COLO668 (cell line): ENCODE measurements at regions not wholly inside any gene's neighbourhood (a gene's known extent, or its start where the extent isn't known, plus 50 kb on each side); places are given as distances from the start of the nearest gene placed in this dataset.
"Not testable (repeated sequence)": the region's sequence is repeated elsewhere in the genome, so short reads cannot be mapped to it uniquely, and the experiment has no call there.

Experiments
- DNase-seq: peaks from one replicate; lab custom pipeline; 2025; ENCODE audit not compliant: unreplicated experiment; lab: John Stamatoyannopoulos, UW

DNA sequence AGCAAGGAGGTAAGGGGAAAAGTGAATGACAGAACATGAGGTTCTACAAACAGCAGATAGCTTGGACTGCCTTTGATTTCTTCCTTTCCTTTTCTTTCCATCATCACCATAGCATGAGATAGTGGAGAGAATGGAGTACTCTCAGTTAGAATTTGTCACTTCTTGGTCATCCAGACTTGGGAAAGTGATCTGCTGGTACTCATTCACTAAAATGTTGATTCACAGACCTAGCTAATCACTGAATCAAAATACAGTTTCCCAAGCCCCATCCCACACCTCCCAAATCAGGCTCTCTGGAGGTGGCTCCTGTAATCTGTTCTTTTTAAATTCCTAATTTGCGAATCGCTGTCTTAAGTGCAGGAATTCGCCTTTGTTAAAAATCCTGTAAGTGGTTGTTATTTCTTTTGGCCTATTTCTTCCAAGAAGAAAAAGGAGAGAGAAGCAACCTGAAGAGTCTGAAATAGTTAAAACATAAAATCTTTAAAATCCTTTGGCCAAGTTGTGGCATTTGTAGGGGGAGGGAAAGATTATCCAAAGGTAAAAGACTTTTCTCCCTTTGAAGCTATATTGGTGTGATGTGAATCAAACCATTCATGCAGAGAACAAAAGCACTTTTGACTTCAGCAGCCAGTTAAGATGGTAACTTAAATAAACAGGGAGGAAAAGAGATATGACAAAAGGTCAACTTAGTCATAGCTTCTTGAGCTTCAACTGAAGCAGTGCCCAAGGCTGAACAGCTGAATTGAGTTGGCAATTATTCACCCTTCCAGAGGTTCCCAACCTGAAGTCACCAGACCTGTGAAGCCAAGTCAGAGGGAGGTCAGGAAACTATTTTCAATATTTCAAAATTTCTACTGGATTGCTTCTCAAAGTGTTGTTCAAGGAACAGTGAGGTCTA, 255.1 kb upstream of the KRR1 start:
- DNase-seq: no peak

DNA sequence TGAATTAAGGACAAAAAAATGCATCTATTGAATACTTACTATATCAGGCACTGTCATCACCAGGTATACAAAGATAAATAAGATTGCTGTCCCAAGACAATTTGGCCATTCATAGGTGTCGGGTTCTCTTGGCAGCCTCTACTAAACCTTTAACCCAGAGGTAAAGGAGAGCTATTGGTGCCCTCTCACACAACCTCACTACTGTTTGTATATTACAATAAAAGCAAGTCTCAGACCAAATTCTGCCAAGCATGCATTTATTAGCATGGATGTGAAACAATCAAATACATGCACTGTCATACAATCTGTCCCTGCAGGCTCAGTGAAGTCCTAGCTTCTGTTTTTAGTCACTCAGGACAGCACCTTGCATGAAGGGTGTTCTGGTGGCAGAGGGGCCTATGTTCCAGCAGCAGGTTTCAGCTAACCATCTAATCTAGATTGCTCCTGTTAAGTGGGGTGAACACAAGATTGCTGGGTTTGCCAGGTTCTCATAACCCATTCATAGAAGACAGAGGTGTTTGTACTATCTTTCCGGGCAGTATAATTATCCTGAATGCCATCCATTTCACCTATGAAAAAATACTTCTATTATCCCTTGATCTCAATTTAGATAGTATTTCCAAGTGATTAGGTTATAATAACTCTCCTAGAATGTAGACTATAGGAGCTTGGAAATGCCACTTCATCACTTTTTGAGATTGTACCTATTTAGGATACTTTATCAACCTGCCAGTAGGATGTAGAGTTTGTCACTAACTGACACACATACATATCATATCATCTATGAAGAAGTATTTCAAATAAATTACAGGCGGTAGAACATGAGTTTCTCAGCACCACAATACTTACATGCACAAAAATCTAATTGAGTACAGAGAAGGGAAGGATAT, 254.0 kb upstream of the KRR1 start:
- no peak for DNase-seq

DNA sequence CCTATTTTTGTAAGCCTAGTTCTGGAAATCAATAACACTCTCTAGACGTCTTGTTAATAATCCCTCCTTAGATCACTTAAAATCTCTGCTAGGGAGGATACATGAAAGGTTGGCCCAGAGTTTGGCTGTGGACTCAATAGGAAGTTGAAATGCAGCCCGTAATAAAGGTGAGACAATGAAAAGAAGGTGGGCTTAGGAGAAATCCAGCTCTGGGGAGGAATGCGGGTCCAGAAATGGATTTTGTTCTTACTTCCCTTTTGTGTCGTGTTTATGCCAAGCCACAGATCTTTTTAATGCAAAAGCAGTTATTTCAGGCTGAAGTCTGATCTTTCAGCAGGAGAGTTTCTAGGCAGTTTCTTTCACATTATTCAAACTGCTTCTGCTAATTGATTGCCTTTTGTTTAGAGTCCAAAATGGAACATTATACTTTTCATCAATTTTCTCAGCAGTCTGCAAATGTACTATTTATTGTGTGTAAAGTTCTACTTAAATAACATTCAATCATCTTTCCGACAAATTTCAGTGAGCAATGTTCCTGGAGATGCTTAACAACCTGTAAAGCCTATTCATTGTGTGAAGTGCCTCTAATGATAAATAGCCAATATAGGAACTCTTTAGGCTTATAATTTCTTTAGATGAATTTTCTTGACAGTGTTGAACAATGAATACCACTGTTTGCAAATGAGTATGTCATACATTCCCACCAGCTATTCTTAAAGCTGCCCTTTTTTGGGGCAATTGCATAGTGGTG, 252.9 kb upstream of the KRR1 start:
- DNase-seq: no peak

DNA sequence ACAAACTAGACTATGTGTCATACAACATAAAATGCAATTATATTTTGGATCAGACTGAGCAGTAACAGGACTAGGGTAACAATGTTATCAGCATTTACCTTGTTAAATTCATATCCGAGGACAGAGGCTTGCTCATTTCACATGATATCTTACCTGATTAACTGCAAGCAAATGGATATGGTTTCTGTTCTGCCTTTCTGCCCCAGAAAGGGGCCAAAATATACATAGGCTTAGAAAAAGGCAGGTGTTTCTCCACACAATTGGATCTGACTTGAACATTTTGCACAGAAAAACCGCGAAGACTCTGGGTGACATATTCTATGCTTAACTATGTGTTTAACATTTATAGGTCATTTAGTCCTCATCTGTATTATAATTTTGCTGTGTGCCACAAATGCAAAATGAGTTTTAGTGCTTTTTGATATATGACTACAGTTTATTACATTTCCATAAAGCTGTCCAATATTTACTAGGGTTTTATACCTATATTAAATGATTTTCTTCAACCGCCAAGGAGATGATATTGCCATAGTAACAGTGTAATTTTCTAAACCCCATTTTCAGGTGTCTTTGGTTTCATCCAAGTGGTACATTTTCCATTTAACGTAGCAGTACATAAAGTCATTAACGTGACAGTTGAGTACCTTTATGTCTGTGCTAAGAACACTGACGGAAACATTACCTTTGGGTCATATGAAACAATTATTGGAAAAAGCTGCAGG, 249.3 kb upstream of the KRR1 start:
- DNase-seq: no peak

DNA sequence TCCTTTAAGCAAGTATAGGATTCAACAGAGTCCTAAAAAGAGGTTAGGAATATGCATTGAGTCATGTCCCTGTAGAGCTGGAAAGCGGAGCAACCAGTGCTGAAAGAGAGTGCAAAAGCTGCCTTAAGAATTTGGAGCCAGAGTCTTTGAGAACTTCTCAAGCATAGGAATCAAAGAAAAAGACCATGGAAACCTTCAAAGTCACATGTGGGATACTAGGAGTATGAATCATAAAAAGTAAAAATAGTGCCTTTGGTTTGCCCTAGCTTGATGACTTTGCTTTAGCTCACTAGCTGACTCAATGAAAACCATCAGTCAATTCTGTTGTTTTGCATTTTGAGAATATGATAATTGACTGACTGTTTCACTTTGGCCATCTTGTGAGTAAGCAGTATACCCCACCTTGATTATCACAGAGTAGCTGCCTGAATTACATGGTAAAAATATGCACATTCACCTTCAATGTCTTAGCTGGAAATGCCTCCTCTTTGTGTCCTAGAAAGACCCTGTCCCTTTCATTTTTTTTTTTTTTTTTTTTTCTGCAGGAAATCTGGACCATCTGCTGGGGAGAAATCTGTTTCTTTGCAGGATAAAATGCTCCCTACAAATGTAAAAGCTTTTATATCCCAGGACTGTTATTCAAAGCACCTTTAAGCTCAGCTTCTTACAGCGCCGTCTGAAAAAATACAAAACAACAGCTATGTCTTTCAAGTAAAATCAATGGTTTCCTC, 248.6 kb upstream of the KRR1 start:
- no peak for DNase-seq

DNA sequence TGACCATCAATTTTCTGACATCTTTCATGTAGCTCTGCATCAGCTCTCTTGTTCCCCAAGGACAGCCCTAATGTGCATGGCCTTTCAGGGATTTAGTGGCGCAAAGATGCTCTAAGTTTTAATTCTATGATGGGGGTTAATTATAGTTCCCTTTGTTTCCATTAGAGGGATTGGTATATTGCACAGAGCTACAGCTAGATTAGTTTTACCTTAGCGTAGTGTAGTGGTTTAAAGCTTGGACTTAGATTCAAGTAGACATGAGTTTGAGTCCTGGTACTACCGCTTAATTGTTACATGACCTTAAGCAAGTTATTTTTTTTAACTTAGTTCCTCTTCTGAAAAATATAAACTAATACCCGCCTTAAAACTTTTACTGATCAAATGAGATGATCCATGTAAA, 247.8 kb upstream of the KRR1 start:
- no peak for DNase-seq

DNA sequence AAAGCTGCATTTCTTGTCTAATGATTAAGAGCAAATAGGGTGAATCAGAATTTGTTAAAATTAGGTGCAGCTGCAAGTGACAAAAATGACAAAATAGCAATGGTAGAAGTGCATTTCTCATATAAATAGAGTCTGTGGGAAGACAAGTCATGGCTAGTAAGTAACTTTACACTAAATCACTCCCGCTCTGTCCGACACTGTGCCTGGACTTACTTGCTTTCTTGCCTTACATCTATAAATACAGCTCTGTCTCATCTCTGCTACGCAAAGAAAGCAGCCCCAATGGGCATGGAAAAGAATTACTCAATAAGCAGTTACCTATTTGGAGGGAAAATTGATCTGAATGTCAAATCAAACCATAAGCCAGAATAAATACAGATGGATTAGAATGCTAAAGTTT, 245.4 kb upstream of the KRR1 start:
- no peak for DNase-seq

DNA sequence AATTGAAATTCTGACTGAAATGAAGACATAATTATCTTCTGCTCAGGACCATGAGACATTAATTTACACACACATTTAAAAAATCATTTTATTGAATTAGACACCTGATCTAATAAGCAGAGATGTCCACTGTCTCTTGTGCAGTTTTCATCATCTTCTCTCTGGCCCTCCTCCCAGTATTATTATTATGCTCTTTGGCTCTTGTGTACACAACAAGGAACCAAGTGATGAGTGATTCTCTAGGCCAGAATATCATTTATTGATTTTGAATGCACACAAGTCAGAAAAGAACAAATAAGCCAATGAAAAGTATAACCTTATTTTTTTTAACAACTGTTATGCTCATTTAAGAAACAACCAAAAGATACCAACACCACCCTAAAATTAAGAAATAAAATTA, 244.7 kb upstream of the KRR1 start:
- no peak for DNase-seq

DNA sequence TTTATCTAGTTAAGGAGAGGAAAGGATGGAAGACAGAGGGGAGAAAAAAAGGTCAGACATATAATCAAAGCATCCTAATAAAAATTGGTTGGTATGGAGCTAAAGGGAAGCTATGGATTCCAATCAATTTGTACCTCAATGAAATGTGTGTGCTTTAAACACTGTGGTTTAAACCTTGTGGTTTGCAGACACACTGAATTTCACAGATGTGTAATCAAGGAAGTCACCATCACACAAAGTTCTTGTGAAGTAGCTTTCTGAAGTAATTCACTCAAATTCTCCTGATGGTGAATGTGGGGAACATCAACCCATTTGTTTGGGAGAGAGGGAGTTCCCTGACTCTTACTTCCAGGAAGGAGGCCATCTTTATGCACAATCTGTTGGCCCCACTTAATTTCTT, 243.3 kb upstream of the KRR1 start:
- no peak for DNase-seq

DNA sequence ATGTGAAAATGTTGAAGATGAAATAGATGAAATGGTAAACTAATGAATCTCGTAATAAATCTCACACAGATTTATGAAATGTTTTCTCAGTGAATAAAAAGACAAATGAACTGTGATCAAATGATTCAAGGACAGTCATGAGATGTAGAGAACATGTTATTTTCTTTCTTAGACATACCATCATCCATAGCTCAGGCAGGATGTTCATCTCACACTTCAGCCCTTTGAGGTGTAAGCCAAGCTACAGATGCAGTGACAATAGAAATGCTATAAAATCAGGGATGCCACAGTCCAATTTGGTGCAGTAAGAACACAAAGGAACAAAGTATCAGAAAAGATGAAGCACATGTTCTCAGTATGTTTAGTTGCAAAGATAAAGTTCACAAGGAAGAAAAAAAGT, 242.7 kb upstream of the KRR1 start:
- no peak for DNase-seq

DNA sequence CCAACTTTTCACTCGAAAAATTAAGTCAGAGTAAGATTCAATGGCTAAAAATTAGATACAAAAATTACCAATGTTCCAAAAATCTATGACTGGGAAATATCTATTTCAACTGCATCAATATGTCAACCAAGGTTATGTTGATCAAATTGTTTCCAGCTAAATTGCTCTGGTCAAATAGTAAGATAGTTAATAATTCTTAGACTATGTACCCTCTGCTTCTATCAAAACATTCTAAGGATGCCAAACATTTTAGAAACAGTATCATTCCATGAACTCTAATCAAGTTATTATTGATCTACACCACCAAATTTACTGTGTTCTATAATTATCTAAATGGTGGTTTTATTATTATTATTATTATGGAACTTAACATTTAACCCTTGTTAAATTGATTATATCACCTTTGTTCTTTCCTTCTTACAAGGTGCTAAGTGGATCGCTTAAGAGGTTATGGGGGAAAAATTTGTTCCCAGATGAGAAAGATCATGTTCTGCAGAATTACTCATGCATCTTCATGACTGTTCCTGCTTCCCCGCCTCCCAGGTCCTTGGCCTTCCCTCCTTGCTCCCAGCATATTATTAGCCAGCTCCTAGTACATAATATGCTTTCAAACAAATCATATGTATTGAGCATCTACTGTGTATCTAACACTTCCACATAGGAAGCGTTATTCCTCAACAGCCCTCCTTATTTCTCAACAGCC, 240.5 kb upstream of the KRR1 start:
- no peak for DNase-seq

DNA sequence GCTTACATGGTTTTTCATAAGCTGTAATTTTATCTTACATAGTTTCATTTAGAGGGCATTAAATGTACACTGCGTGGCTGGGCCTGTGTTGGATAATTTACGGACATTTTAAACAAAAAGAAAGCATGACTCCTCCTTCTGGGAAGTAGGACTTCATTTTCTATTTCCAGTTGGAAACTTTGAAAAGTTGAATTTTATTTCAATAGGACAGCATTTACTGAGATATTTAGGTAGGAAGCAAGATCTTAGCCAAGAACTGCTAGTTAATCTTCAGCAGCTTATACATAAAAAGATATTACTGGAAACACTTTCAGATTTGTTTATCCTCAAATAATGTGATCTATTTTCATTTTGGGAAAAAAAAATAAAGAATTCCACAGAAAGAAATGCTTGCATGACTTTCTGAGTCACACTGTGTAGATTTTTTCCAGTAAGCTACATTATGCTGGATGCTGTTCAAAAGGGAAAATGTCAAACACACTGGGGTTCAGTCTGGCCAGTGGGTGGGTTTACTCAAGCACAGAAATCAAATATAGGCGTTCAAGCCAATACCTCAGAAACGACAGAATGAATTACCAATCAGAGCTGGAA, 239.4 kb upstream of the KRR1 start:
- no peak for DNase-seq

DNA sequence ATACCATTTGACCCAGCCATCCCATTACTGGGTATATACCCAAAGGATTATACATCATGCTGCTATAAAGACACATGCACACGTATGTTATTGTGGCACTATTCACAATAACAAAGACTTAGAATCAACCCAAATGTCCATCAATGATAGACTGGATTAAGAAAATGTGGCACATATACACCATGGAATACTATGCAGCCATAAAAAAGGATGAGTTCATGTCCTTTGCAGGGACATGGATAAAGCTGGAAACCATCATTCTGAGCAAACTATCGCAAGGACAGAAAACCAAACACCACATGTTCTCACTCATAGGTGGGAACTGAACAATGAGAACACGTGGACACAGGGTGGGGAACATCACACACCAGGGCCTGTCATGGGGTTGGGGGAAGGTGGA, 237.6 kb upstream of the KRR1 start:
- DNase-seq: not testable (repeated sequence)

DNA sequence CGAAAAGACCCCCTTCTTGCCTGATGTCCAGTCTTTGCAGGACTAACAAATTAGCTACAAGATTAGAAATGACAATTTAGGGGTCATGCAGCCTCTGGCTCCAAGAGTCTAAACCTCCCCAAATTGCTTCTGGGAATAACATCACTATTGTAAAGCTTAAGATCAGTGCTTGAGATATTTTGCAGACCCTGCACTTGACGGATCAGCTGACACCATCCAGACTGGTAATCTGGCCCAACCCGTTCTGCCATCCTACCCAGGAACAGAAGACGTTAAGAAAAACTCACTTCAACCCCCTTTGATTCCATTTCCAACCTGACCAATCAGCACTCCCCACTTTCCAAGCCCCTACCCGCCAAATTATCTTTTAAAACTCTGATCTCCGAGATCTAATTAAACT, 236.7 kb upstream of the KRR1 start:
- DNase-seq: no peak

DNA sequence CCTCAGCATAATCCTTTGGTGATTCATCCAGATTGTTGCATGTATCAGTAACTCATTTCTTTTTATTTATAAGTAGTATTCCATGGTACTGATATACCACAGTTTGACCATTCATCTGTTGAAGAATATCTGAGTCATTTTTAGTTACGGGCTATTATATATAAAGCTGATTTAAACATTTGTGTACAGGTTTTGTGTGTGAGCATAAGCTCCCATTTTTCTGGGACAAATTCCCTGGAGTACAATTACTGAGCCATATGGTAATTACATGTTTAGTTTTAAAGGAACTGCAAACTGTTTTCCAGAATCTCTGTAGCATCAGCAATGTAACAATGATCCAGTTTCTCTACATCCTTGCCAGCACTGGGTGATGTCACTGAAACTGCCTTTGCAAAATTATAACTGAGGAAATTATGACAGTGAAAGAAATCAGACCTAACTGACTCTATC, 236.2 kb upstream of the KRR1 start:
- DNase-seq: no peak

DNA sequence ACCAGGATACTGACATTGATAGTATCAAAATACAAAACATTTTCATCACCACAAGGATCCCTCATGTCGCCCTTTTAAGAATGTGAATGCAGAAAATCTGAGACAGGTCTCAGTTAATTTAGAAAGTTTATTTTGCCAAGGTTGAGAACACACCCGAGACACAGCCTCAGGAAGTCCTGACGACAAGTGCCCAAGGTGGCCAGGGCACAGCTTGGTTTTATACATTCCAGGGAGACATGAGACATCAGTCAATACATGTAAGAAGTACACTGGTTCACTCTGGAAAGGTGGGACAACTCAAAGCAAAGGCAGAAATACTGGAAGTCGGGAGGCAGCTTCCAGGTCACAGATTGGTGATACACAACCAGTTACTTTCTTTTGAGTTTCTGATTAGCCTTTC, 235.2 kb upstream of the KRR1 start:
- no peak for DNase-seq

DNA sequence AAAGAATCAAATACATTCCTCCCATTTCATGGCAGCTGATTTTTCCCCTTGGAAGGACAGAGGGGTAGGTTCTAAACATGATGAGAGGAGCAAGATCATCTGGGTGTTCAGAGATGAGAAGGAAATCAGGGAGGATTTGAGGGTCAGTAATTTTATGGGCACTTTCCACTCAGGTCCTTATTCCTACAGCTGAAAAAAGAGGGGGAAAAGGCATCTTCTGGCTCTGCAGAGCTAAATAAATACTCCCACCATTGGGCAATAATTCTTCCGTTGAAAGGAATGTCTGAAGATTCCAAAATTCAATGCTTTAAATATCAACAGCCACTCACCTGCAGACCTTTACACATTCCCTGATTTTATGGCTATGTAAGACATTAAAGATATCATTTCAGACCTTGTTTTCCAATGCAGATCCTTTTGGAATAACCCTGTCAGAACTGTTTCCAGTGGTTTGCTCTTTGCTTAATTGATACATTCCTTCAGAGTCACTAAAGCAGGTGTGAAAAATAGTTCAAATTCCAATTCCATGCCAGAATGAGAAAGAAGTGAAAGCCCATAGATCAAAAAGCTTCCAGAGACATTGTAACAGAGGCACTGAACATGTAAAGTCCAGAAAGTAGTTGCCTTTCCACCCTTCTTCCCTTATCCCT, 233.3 kb upstream of the KRR1 start:
- DNase-seq: no peak

DNA sequence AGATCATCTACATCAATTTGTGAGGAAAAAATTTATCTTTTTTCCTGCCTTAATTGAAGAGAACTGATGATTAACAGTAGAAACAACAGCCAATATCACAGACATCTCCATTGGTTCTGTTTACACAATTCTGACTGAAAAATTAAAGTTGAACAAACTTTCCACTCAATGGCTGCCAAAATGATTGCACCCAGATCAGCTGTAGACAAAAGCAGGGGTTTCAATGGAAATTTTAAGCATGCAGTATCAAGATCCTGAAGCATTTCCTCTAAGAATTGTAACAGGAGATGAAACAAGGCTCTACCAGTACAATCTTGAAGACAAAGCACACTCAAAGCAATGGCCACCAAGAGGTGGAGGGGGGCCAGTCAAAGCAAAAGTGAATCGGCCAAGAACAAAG, 231.6 kb upstream of the KRR1 start:
- no peak for DNase-seq

DNA sequence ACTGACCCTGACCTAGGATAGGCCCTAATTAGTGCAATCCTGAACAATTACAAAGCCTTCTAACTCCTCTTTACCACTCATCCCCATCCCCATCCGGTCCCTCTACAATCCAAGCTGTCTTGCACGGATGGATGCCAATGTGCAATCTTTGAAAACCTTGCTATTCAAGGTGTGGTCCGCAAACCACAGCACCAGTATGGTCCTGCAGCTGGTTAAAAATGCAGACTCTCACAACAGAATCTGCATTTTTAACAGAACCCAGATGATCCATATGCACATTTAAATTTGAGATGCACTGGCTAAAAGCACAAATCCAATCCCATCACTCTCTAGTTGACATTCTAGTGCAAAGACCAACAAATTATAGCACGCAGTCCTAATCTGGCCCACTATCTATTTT, 230.6 kb upstream of the KRR1 start:
- no peak for DNase-seq
